Neural progenitor cell (in vitro differentiated cells): ENCODE measurements at regions not wholly inside any gene's neighbourhood (a gene's known extent, or its start where the extent isn't known, plus 50 kb on each side); places are given as distances from the start of the nearest gene placed in this dataset.

Experiments used
- DNase-seq: peaks from one replicate; pipeline ENCODE4 v3.0.0-alpha.2; 2016; ENCODE audit warnings: low spot score
- H2AFZ ChIP-seq: fragments of 200-600 bp; sonication (generic); replicated peaks from 2 replicates; pipeline ENCODE4 v1.6.1; 2016; ENCODE audit warnings: antibody characterized with exemption
- H3F3A ChIP-seq: fragments of 200-600 bp; sonication (generic); 2 replicates; pipeline ENCODE4 v1.6.1; 2016; ENCODE audit warnings: antibody characterized with exemption, low read depth
- H3K27ac ChIP-seq: fragments of 200-600 bp; sonication (generic); 2 replicates; pipeline ENCODE4 v1.5.1; 2016; ENCODE audit warnings: mild to moderate bottlenecking
- H3K27me3 ChIP-seq: fragments of 200-600 bp; sonication (generic); 2 replicates; pipeline ENCODE4 v1.6.1; 2016; ENCODE audit warnings: mild to moderate bottlenecking, moderate library complexity
- H3K36me3 ChIP-seq: fragments of 200-600 bp; sonication (generic); 2 replicates; pipeline ENCODE4 v1.5.1; 2016
- H3K4me1 ChIP-seq: fragments of 200-600 bp; sonication (generic); 2 replicates; pipeline ENCODE4 v1.6.1; 2016; ENCODE audit warnings: mixed run types
- H3K4me2 ChIP-seq: fragments of 200-600 bp; sonication (generic); 2 replicates; pipeline ENCODE4 v1.6.1; 2016
- H3K4me3 ChIP-seq: fragments of 200-600 bp; sonication (generic); 2 replicates; pipeline ENCODE4 v1.5.1; 2016
- H3K79me2 ChIP-seq: fragments of 200-600 bp; sonication (generic); 2 replicates; pipeline ENCODE4 v1.6.1; 2016; ENCODE audit warnings: low read depth
- H3K9ac ChIP-seq: fragments of 200-600 bp; sonication (generic); 2 replicates; pipeline ENCODE4 v1.6.1; 2016
- H3K9me3 ChIP-seq: fragments of 200-600 bp; sonication (generic); 2 replicates; pipeline ENCODE4 v1.5.1; 2016; ENCODE audit warnings: low read depth
- H4K20me1 ChIP-seq: fragments of 200-600 bp; sonication (generic); 2 replicates; pipeline ENCODE4 v1.6.1; 2016; ENCODE audit warnings: low read depth
- H3K27ac Mint-ChIP-seq: 3 replicates; pipeline ENCODE4 v1.8.0; 2021; ENCODE audit warnings: mixed read lengths
- H3K27me3 Mint-ChIP-seq: 2 replicates; pipeline ENCODE4 v1.8.0; 2022; ENCODE audit warnings: low read depth, mild to moderate bottlenecking, inconsistent platforms, moderate library complexity, mixed read lengths; ENCODE audit not compliant: insufficient read depth
- H3K36me3 Mint-ChIP-seq: 3 replicates; pipeline ENCODE4 v1.8.0; 2021; ENCODE audit warnings: mixed read lengths
- H3K4me1 Mint-ChIP-seq: 3 replicates; pipeline ENCODE4 v1.8.0; 2021; ENCODE audit warnings: mixed read lengths
- H3K4me3 Mint-ChIP-seq: 3 replicates; pipeline ENCODE4 v1.8.0; 2021; ENCODE audit warnings: mild to moderate bottlenecking, moderate library complexity, mixed read lengths
- H3K9me3 Mint-ChIP-seq: 3 replicates; pipeline ENCODE4 v1.8.0; 2020; ENCODE audit warnings: mixed read lengths
- EZH2 ChIP-seq: fragments of 200-600 bp; sonication (generic); IDR thresholded peaks from 2 replicates; pipeline ENCODE4 v1.6.1; 2017; ENCODE audit warnings: antibody characterized with exemption, mild to moderate bottlenecking, moderate library complexity
- EZH2phosphoT487 ChIP-seq: fragments of 200-600 bp; sonication (generic); IDR thresholded peaks from 2 replicates; pipeline ENCODE4 v1.6.1; 2017; ENCODE audit warnings: antibody characterized with exemption
- TF ChIP-seq, protein P1 (sequence below): fragments of 200-600 bp; sonication (generic); IDR thresholded peaks from 2 replicates; pipeline ENCODE4 v1.5.1; 2017; ENCODE audit warnings: antibody characterized with exemption, mild to moderate bottlenecking

DNA sequence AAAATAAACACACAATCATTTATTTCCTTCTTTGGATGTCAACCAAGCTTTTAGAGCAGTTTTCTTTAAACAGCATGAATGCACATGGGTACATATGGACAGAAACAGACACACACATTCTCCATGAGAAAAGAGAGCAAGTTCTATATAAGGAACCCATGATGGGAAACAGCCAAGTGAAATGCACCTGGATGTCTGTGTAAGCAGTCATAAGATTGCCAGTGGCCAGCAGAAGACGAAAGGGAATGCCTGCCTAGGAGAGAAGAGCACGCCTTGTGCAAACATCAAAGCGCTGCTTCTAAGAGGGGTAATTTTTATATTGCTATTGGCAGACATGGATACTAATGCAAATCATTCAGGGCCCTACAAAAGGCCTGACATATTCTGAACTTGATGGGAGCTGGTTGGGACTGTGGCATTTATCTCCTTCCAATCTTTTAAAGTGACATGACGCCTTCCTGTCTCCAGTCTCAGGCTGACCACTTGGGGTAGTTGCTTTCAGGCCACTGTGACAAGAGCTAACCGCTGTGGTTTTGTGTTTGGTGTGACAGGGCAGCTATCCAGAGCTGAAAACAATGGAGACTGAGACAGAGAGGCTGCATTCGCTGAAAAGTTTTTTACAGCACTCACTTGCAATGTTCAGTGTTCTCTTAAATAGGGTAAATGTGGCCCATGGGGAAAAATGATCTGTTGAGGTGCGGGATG is 75.0 kb upstream of the DPT start:
- peak; percentile 85 for DNase-seq
- Mint-ChIP-seq H3K27ac (peak overlapping the region; percentile 77), H3K4me1 (peaks cover 40% of the 10 kb centered on the region), H3K4me3 (peak overlapping the region; percentile 40), H3K27me3 (no peaks in the 10 kb centered on the region), H3K9me3 (no peaks in the 10 kb centered on the region), H3K36me3 (no peaks in the 10 kb centered on the region)
- H3F3A ChIP-seq: peaks cover 9% of the 10 kb centered on the region
- H3K4me3 ChIP-seq: no peak overlapping the region
- H3K79me2 ChIP-seq: no peaks in the 10 kb centered on the region
- no peak overlapping the region for H2AFZ ChIP-seq
- no peak overlapping the region for H3K9ac ChIP-seq
- peaks cover 48% of the 10 kb centered on the region for H3K4me1 ChIP-seq
- no peaks in the 10 kb centered on the region for H3K36me3 ChIP-seq
- peak overlapping the region; percentile 52 for H3K4me2 ChIP-seq
- TF ChIP-seq, protein P1, sequence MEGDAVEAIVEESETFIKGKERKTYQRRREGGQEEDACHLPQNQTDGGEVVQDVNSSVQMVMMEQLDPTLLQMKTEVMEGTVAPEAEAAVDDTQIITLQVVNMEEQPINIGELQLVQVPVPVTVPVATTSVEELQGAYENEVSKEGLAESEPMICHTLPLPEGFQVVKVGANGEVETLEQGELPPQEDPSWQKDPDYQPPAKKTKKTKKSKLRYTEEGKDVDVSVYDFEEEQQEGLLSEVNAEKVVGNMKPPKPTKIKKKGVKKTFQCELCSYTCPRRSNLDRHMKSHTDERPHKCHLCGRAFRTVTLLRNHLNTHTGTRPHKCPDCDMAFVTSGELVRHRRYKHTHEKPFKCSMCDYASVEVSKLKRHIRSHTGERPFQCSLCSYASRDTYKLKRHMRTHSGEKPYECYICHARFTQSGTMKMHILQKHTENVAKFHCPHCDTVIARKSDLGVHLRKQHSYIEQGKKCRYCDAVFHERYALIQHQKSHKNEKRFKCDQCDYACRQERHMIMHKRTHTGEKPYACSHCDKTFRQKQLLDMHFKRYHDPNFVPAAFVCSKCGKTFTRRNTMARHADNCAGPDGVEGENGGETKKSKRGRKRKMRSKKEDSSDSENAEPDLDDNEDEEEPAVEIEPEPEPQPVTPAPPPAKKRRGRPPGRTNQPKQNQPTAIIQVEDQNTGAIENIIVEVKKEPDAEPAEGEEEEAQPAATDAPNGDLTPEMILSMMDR: peak; percentile 27
- TF ChIP-seq EZH2: no peak
- H3K27ac ChIP-seq: peak overlapping the region; percentile 16
- no peaks in the 10 kb centered on the region for H3K27me3 ChIP-seq
- H3K9me3 ChIP-seq: no peaks in the 10 kb centered on the region
- H4K20me1 ChIP-seq: no peaks in the 10 kb centered on the region

DNA sequence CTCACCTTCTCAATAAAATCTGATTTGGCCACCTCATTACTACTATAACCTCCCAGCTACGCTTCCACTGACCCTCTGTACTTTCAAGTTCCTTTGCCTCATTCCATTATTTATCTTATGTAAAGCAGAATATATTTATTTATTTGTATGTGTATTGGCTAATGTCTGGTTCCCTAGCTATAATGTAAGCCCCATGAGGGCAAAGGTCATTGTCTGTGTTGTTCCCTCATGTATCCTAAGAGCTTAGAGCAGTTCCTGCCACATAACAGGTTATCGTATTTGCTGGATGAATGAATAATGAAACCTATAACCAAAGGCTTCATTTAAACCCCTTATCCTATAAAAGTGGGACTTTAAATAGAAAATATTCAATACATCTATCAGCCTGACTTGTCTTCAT is 77.9 kb upstream of the DPT start:
- H3K9me3 Mint-ChIP-seq: no peaks in the 10 kb centered on the region
- no peak overlapping the region for H3K27ac ChIP-seq
- no peak overlapping the region for H2AFZ ChIP-seq
- no peaks in the 10 kb centered on the region for H3K27me3 Mint-ChIP-seq
- H3F3A ChIP-seq: peaks cover 9% of the 10 kb centered on the region
- H3K79me2 ChIP-seq: no peaks in the 10 kb centered on the region
- no peak overlapping the region for H3K4me2 ChIP-seq
- H3K4me1 Mint-ChIP-seq: peaks cover 23% of the 10 kb centered on the region
- peaks cover 26% of the 10 kb centered on the region for H3K4me1 ChIP-seq
- H4K20me1 ChIP-seq: no peaks in the 10 kb centered on the region
- no peak overlapping the region for H3K4me3 Mint-ChIP-seq
- H3K9ac ChIP-seq: no peak overlapping the region
- no peaks in the 10 kb centered on the region for H3K9me3 ChIP-seq
- no peak overlapping the region for H3K27ac Mint-ChIP-seq
- H3K4me3 ChIP-seq: no peak overlapping the region
- no peaks in the 10 kb centered on the region for H3K36me3 ChIP-seq
- DNase-seq: no peak
- TF ChIP-seq, protein P1: no peak
- TF ChIP-seq EZH2phosphoT487: no peak
- TF ChIP-seq EZH2: no peak
- H3K36me3 Mint-ChIP-seq: no peaks in the 10 kb centered on the region
- no peaks in the 10 kb centered on the region for H3K27me3 ChIP-seq

DNA sequence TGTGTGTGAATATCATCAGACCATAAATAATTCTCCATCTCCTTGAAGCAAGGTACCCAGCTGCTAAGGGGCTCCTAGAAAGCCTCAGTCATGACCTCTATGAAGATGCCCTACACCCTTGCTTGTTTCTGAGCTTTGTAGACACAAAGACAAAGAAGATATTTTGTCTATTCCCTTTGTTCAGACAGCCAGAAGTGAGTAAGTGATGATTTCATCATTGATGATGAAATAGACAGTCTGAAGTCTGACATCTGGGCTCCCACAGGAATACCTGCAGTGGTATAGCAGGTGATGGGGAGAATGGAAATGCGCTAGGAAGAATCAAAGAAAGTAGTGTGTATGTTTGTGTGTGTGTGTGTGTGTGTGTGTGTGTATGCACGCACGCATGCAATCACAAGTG is 82.2 kb upstream of the DPT start:
- Histone ChIP-seq H3K4me1 (no peaks in the 10 kb centered on the region), H3K27ac (no peak overlapping the region), H3K4me2 (no peak overlapping the region), H4K20me1 (no peaks in the 10 kb centered on the region), H2AFZ (no peak overlapping the region), H3K79me2 (no peaks in the 10 kb centered on the region), H3K27me3 (no peaks in the 10 kb centered on the region), H3K36me3 (no peaks in the 10 kb centered on the region), H3K4me3 (no peak overlapping the region), H3K9me3 (no peaks in the 10 kb centered on the region), H3K9ac (no peak overlapping the region), H3F3A (no peaks in the 10 kb centered on the region)
- H3K4me1 Mint-ChIP-seq: no peaks in the 10 kb centered on the region
- no peaks in the 10 kb centered on the region for H3K27me3 Mint-ChIP-seq
- TF ChIP-seq, protein P1: no peak
- TF ChIP-seq EZH2 (no peak), EZH2phosphoT487 (no peak)
- H3K4me3 Mint-ChIP-seq: no peak overlapping the region
- H3K27ac Mint-ChIP-seq: no peak overlapping the region
- no peaks in the 10 kb centered on the region for H3K36me3 Mint-ChIP-seq
- no peaks in the 10 kb centered on the region for H3K9me3 Mint-ChIP-seq
- no peak for DNase-seq
